ENCODE measurements at regions not wholly inside any gene's neighbourhood (a gene's known extent, or its start where the extent isn't known, plus 50 kb on each side); places are given as distances from the start of the nearest gene placed in this dataset.

GRCh38 chr5:53243403-53243802 is 133.8 kb upstream of the MOCS2 start:
- TF ChIP-seq EP300 (IDR thresholded peaks at IDR 0.05) (no peak), CTCF (IDR thresholded peaks at IDR 0.05) (no peak)
- no peak for DNase-seq (ENCODE audit: low spot score in 2 of 2)
- no peak overlapping the region for H3K4me3 ChIP-seq
- no peaks in the 10 kb centered on the region for H3K9me3 ChIP-seq
- H3K27me3 ChIP-seq, result no peaks in the 10 kb centered on the region
- no peak overlapping the region for H3K27ac ChIP-seq
- H3K36me3 ChIP-seq, result no peaks in the 10 kb centered on the region
- WGBS, result 93% methylated on average over 3 of the region's 3 CpGs
- no peaks in the 10 kb centered on the region for H3K4me1 ChIP-seq

GRCh38 chr5:53246042-53246836 is 136.7 kb upstream of the MOCS2 start:
- H3K4me3 ChIP-seq, result no peak overlapping the region
- TF ChIP-seq POLR2A (IDR thresholded peaks at IDR 0.05), result no peak
- no peak for TF ChIP-seq POLR2AphosphoS5 (IDR thresholded peaks at IDR 0.05)
- TF ChIP-seq CTCF (IDR thresholded peaks at IDR 0.05), result no peak
- no peak for TF ChIP-seq EP300 (IDR thresholded peaks at IDR 0.05)
- H3K9me3 ChIP-seq, result no peaks in the 10 kb centered on the region
- H3K4me1 ChIP-seq, result no peaks in the 10 kb centered on the region
- WGBS, result 48% methylated on average over 8 of the region's 8 CpGs
- no peaks in the 10 kb centered on the region for H3K36me3 ChIP-seq
- DNase-seq (ENCODE audit: low spot score in 2 of 2), result no peak
- no peak overlapping the region for H3K27ac ChIP-seq
- no peaks in the 10 kb centered on the region for H3K27me3 ChIP-seq

- H3K36me3 ChIP-seq, result no peaks in the 10 kb centered on the region
- H3K4me1 ChIP-seq, result peaks cover 3% of the 10 kb centered on the region
- 70% methylated on average over 4 of the region's 4 CpGs for WGBS
- no peaks in the 10 kb centered on the region for H3K9me3 ChIP-seq
- DNase-seq (ENCODE audit: low spot score in 2 of 2), result no peak
- no peak overlapping the region for H3K4me3 ChIP-seq
- TF ChIP-seq POLR2AphosphoS5 (IDR thresholded peaks at IDR 0.05) (no peak), POLR2A (IDR thresholded peaks at IDR 0.05) (no peak), CTCF (IDR thresholded peaks at IDR 0.05) (no peak), EP300 (IDR thresholded peaks at IDR 0.05) (no peak)
- H3K27me3 ChIP-seq, result no peaks in the 10 kb centered on the region
- H3K27ac ChIP-seq, result no peak overlapping the region
Observed at GRCh38 chr5:53249529-53250200, 140.1 kb upstream of the MOCS2 start.

- no peaks in the 10 kb centered on the region for H3K36me3 ChIP-seq
- peaks cover 3% of the 10 kb centered on the region for H3K4me1 ChIP-seq
- WGBS, result 90% methylated on average over 2 of the region's 2 CpGs
- no peak overlapping the region for H3K4me3 ChIP-seq
- no peak overlapping the region for H3K27ac ChIP-seq
- no peak for DNase-seq (ENCODE audit: low spot score in 2 of 2)
- no peaks in the 10 kb centered on the region for H3K9me3 ChIP-seq
- no peaks in the 10 kb centered on the region for H3K27me3 ChIP-seq
- no peak for TF ChIP-seq EP300 (IDR thresholded peaks at IDR 0.05)
Observed at GRCh38 chr5:53250201-53250550, 140.6 kb upstream of the MOCS2 start.

- no peak overlapping the region for H3K4me3 ChIP-seq
- WGBS, result 44% methylated on average over 2 of the region's 2 CpGs
- no peak for DNase-seq (ENCODE audit: low spot score in 2 of 2)
- no peaks in the 10 kb centered on the region for H3K27me3 ChIP-seq
- H3K4me1 ChIP-seq, result peaks cover 3% of the 10 kb centered on the region
- no peaks in the 10 kb centered on the region for H3K36me3 ChIP-seq
- TF ChIP-seq POLR2AphosphoS5 (IDR thresholded peaks at IDR 0.05), result no peak
- TF ChIP-seq EP300 (IDR thresholded peaks at IDR 0.05), result no peak
- no peak for TF ChIP-seq POLR2A (IDR thresholded peaks at IDR 0.05)
- no peak for TF ChIP-seq CTCF (IDR thresholded peaks at IDR 0.05)
- no peak overlapping the region for H3K27ac ChIP-seq
- no peaks in the 10 kb centered on the region for H3K9me3 ChIP-seq
Observed at GRCh38 chr5:53253421-53253871, 143.9 kb upstream of the MOCS2 start.
